ELF-1 (cell line): ENCODE measurements at regions not wholly inside any gene's neighbourhood (a gene's known extent, or its start where the extent isn't known, plus 50 kb on each side); places are given as distances from the start of the nearest gene placed in this dataset.
A peak's percentile ranks its signal among the peaks of the same experiment; 100 is the strongest.

Source experiments
- DNase-seq: peaks from one replicate; pipeline ENCODE4 v3.0.0-alpha.2; 2016; ENCODE audit warnings: low read depth, low spot score

DNA sequence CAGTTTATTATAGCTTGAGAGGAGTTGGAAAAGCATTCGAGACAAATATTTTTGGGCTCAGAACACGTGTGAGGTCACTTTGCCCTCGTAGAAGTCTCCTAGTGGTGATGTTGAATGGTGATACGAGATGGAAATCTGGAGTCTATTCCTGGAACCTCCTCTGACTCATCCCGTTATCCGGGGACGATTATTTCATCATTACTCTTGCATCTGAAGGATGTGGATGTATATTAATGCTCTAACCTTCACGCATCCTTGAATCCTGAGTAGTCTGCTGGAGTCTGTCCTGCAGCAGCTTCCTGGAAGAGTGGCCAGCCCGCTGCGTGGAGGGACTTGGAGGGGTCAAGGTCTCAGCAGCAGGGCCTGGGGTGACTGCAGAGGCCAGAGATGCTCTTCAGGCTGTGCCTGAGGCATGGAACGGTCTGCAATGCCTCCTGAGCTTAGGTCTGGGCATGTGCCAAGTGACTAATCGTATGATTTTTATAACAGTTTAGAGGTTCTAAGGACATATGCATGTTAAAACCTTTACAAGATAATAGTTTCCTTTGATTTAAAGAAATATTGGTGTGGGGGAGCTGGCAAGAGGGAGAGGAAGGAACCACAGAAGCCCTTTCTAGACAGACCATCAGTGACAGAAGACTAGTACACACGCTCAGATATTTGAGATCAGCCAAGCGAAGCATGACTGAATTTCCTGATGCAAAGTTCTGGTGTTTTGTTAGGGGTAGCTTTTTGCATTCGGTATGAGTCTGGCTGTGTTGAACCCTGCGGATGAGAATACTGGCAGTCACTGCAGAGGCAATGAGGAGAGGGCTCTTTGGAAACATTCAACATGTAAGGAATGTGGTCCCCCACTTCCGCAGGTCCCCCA is 400.2 kb downstream of the QKI start:
- DNase-seq: no peak

DNA sequence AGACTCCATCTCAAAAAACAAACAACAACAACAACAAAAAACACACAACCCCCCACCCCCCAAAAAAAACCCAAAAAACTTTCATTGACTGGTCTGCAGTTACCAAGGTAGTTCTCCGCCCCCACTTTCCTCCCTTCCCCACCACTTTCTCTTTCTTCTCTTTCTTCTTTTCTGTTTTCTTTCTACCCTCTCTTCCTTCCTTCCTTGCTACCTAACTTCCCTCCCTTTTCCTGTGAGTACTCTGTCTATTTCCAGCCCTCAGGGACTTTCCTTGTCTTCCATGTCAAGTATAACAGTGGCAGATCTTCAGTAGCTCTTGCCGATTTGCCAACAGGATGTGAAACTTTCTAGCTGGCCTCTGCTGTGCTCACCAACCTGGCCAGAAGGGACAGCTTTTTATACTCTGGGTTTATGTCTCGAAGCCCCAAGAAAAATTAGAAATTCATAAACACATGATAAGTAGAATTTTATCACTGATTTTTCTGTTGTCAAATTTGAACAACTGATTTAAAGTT is 399.5 kb downstream of the QKI start:
- DNase-seq: no peak

DNA sequence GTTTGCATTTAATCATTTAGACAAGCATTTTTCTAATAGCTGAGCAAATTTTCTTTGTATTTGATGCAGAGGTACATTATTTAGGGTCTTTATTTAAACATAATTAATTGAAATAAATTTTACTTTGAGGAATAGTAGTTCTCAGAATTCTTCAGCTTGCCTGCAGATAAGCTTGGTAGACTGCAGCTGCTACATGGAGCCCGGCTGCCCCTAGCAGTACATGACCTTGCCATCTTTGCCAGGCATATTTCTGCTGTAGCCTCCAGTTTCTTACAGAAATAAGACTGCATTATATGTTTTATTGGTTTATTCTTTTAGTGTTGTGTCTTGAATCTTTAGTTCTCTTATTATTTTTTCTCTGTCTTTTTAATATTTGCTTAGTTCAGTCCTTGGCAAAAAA is 396.8 kb downstream of the QKI start:
- no peak for DNase-seq

DNA sequence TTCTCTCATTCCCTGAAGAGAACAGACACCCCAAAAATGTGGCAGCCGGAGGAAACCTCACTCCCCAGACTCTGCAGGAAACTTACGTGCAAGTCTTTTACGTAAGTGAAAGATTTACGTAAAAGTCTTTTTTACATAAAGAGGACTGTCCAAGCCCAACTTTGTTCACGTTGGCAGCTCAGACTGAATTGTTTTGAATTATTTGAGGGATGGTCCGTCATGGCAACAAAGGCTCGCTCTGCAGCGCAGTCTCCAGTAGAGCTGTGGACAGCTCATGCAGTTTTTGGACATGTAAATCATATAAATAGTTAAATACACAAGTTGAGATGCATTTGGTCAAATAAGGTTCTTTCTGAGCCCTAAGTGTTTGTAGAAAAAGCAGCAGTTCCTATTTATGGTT is 394.8 kb downstream of the QKI start:
- DNase-seq: no peak

DNA sequence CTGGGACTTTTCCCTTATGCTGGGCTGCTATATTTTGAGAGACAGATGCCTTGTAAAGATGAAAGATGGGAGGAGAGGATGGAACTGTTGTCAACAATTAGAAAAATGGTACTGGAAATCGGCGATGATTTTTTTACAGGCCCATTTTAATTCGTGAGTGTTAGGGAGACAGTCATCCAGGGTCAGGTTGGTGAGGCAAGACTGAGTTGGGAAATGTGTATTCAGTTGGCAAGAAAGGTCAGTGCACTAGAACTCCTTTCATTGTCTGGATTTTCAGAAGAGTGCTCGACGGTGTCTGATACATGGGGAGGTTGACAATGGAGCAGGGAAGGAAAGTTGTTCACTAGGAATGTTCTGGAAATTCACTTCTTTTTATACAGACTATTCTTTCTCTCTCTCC is 394.4 kb downstream of the QKI start:
- no peak for DNase-seq

DNA sequence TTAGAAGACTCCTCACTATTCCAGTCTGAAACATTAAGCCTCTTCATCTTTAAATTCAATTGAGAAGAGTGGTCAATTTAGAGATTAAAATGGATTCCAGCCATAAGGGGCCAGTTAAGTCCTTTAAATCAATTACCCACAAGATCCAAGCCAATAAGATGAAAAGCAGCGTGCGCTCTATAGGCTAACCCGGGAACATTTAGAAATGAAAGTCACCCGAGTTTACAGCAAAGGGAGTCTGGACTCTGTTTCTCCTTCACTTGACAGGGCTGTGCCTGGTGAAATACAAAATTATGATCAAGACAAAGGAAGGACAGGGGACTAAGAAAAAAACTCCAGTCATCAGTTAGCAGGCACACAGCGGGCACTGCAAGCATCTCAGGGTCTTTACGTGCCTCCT is 393.7 kb downstream of the QKI start:
- no peak for DNase-seq

DNA sequence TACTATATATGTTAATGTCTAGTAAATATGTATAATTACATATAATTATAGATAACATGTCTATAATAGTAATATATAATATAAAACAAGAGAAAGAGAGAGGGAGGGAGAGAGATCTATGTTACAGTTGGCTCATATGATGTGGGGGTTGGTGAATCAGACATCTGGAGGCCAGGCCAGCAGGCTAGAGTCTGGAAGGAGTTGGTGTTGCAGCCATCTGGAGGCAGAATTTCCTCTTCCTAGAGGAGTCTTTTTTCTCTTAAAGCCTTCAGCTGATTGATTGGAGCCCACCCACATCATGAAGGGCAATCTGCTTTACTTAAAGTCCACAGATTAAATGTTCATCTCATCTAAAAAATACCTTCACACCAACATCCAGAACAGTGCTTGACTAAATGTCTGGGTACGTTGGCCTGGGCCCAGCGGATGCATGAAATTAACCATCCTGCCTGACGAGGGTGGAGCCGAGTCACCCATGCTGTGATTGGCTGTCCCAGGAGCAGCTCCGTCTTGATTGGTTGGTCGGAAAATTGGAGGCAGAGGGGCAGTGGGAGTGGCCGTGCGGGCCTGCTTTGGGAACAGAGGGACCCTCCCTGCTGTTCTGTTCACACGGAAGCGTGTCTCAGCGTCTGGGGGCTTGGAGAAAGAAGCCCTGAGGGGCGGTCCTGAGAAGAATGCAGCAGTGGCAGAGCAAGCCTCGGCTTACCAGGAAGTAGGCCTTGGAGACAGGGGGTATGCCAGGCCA is 392.4 kb downstream of the QKI start:
- DNase-seq: peak; percentile 39

DNA sequence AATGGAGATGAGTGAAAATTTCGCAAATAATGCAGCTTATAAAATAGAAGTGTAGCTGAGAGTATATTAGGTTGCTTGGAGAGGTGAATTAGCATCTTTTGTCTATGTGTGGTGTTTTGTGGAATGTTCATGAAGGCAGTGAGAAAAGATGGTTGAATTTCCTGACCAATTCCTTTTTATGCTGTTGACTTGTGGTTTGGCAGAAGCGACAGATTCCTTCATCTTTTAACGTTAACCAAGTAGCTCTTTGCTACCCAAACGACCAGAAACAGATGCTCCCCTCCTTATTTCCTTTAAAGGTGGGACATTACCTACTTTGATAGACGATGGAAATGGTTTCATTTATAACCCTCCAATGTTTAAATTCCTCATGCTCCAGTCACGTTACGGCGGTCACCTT is 390.5 kb downstream of the QKI start:
- DNase-seq: no peak

DNA sequence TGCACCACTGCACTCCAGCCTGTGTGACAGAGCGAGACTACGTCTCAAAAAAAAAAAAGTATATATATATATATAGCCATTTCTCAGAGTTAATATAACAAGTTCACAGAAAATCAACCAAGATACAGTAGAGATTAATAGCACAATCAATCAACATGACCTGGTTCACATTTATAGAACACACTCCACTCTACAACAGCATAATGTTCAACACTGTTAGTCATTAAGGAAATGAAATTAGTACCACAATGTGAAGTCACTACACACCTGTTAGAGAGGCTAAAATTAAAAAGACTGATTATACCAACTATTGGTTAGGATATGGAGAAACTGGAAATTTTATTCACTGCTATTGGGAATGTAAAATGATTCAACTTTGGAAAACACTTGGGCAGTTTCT is 387.7 kb downstream of the QKI start:
- no peak for DNase-seq

DNA sequence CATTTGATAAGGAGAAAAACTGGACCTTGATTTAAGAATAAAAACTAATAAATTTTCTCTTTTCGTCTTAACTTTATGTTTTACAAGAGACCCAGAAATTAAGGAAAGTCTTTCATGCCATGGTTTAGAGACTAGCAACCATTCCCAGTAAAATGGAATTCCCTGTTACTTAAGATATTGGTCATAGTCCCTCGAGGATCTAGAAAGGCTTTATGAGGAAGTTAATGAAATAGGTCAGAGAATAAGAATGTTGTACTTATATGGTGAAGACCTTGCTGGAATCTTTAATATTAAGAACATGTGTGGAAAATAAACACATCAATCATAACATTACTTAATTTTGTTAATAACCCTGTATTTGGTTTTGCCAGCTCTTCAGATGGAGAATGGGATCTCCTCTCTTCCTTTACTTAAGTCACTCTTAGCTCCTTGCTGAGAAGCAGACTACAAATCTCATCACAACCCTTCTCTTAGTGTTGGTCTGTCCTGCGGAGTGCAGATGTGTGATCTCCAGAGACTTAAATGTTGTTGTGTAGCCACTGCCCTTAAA is 382.9 kb downstream of the QKI start:
- DNase-seq: no peak

DNA sequence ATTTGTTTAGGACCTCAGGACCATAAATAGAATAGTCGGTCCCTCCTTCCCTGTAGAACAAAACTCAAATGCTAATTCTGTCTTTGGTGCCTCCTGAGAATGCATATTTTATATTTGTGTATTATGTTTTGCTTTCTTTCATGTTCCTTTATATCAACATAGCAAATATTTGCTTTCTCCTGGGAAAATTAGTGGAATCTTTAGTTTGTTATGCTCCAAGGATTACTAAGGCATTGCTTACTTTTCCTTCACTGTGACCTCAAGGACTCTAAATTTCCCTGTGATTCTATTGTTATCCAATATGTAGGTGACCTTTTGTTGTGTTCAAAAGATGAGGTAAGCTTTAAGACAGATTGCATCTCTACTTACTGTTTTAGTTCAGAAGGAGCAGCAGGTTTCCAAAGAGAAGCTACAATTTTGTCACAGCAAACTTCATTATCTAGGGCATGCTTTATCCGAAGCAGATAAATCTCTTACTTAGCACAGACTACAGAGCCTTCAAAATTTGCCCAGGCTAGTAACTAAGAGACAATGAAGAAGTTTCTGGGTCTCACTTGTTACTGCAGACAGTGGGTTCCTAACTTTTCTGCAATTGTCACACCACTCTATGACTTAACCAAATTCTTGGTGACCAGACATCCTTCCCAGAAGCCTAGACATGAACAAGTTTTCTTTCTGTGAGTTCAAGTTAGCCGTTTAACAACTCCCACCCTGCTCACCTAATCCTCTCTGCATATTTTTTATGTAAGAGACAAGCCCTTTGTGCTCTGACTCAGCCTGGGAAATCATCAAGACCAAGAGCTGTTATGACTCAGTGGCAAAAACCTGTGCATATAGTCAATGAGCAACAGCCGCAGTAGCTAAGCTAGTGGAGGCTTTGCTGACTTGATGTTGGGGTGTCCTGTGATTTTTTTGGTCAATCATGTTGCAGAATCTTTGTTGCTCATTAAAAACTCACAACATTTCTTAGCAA is 378.8 kb downstream of the QKI start:
- DNase-seq: no peak

DNA sequence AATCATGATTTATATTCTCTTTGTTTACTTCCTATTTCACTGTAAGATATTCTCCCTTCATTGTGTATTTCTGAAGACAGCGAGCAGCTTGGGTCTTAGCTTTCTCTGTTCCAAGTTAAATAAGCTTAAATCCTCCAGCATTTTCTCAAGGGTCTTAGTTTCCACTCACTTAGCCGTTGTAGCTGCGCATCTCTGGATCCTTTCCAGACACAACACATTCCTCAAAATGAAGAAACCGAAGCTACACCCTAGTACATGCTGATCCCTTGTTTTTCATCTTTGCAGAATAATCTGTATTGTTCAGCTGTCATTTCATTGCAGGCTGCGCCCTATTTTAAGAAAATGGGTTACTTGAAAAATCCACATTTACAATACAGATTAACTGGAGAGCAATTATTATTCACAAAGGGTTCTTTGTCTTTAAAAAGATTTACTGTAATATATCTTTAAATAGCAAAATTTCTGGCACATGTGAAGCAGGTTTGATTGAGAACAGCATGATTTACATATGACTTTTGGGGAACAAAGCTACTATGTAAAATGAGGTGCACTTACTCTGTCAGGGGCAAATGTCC is 375.8 kb downstream of the QKI start:
- no peak for DNase-seq

DNA sequence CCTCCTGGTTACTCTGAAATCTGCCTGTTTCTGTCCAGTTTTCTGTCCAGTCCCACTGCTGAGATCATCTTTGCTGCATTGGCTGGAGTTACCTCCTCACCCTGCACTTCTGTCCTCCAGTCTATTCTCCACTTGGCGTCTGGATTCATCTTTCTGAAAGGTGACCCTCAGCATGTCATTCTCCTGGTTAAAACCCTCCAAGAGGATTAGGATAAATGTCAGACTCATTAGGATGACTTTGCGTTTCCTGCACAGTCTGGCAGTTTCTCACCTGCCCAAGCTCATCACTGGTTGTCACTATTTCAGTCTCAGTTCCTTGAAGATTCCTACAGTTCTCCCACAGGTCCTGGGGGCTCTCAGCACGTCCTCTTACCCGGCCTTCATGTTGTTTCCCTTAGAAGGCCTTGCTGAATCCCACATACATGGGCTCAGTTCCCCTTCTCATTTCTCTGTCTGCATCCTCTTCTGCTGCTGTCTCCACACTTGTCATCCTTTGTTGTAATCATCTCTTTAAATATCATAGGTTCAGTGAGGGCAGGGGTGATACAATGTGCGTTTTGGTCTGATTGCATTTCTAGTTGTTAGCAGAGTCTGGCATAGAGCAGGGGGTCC is 374.8 kb downstream of the QKI start:
- DNase-seq: no peak

DNA sequence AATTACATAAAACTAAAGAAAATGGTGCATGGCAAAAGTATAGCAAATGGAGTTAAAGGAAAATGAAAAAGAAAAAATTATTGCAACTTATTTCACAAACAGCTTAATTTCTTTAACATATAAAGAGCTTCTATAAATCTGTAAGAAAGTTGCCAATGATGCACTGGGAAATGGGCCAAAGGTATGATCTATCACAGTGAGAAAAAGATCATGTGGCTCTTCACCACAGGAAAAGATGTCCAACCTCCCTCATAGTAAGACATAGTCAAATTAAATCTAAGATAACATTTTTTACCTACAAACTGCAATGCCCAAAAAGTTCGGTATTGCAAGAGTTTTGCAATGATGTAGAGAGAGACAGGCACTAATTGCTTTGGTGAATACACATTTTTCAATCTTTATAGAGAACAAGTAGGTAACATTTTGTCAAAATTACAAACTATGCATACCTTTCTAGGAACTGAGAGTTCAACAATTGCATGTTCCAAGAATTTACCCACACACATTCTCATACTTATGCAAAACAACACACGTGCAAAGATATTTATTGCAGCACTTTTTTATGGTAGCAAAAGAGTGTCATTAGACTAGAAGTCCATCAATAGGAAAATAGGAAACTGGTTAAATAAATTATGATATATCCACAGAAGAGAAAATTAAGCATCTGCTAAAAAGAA is 372.6 kb downstream of the QKI start:
- no peak for DNase-seq

DNA sequence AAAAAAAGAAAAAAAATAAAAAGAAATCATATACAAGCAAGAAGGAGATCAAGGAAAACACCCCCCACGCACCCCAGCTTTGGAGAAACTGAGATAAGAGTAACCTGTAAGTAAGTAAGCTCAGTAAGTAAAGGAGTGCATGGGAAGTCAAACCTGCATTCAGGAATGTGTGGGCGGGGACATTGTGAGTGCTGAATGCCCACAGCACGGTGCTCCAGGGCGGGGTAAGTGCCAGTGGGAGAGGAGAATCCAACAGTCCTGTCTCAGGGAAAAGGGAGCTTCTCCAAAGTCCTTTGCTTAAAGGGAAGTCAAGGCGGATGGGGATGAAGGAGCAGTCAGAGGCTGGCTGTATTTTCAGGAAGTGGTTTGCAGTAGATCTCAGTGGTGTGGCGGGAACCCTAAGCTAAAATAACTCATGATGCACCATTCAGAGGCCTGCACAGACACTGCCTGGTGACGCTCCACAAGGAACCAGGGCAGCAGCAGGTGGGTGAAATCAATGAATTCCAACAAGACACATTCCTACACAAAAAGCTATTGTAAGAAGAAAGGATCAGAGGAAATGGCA is 368.0 kb downstream of the QKI start:
- peak; percentile 49 for DNase-seq

DNA sequence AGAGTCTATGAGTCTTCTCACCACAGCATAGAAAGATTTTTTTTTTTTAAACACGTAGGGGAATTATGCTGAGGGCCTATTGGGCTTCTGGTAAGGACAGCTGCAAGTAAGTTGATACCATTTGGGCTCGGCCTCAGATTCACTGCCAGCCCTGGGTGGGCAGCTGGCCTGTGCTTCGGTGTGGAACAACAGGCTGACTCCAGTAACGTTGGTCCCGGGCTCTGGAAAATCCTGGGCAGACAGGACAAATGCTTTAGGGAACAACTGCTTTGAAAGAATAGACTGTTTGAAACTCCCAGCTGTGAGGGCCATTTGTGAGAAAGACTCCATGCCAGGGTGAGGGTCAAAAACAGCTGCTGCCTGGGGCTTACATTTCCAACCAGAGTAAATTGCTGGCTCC is 366.5 kb downstream of the QKI start:
- DNase-seq: peak; percentile 66

DNA sequence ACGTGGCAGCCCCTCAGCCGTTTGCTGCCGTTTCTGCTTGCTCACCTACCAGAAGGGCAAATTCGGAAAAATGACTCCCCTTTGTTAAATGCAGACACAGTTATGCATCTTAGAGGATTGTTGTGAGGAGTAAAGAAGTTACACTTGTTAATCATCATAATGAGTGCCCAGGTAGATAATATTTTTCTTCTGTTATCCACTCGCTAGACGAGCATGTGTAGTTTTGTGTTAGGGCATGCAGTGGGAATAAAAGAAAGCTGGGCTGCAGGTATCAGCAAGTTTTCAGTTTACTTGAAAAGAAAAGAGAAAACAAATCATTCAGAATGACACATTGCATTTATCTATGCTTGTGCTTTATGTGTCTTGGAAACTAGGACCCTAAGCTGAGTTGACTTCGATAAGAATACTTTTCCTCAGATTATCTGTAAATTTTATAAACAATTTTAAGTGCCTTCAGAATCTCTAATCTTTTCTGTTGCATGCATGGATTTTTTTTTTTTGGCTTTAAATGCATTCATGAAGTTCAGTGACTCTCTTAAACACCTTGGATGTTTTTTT is 365.3 kb downstream of the QKI start:
- no peak for DNase-seq

DNA sequence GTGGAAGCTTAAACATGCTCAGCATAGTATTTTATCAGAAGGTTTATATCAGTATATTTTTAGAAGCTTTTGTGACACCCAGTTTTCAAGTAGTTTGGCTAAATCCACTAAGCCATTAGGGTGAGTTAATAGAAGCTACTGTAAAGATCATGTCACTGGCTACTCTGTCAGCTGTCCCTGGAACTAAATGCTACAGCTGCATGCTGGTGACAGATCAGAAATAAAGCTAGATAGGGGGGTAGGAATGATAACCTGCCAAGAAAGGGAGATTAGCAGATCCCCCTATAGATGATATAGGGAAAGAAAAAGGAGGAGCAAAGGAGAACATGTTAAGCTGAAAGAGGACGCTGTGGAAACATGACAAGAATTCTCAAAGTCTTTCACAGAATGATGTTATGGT is 363.2 kb downstream of the QKI start:
- no peak for DNase-seq

DNA sequence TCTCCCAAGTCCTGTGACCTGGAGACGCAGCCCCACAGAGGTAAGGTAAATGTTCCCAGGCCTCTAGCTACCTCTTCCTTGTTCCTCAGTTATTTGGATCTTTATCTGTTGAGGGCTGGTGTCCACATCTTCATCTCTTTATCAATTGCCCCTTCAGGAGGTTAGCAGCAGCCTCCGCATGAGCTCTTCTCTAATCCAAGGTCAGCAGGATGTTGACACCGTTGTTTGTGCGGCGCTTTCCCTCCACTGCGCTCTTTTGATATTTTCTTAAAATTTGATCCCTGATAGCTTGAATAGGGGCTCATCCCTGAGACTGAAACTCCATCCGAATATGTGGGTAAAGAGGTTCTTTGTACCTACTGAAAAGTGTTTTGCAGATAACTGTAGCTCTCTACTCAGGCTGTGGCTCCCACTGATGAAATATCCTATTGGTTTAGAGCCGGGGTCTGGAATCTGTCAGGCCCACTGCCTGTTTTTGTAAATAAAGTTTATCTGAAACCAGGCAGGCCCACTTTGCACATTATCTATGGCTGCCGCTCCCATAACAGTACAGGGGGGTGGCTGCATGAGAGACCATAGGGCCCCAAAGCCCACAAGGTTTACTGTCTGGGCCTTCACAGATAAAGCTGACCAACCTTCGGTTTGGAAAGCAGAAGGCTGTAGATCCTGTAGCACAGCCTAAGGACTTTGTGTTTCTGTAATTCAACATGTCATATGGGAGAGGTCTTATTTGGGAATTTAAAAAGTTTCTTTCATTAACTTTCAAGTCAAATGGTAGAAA is 362.6 kb downstream of the QKI start:
- DNase-seq: peak; percentile 39
